HuH-7.5 (cell line): ENCODE measurements at regions not wholly inside any gene's neighbourhood (a gene's known extent, or its start where the extent isn't known, plus 50 kb on each side); places are given as distances from the start of the nearest gene placed in this dataset.

Source experiments
- DNase-seq: peaks from one replicate; pipeline ENCODE4 v3.0.0; 2011; ENCODE audit warnings: low spot score

GRCh38 chr16:9302072-9302471 is 210.6 kb downstream of the HAPSTR1 start:
- DNase-seq = no peak

- DNase-seq = no peak
Measured at GRCh38 chr16:9306753-9307152, 215.3 kb downstream of the HAPSTR1 start.

- DNase-seq = no peak
Measured at GRCh38 chr16:9307446-9307845, 216.0 kb downstream of the HAPSTR1 start.

- no peak for DNase-seq
Measured at GRCh38 chr16:9308356-9308801, 216.9 kb downstream of the HAPSTR1 start.

- no peak for DNase-seq
Measured at GRCh38 chr16:9308850-9309249, 217.4 kb downstream of the HAPSTR1 start.

GRCh38 chr16:9309844-9310243 is 218.4 kb downstream of the HAPSTR1 start:
- DNase-seq = no peak

GRCh38 chr16:9311303-9311954 is 220.0 kb downstream of the HAPSTR1 start:
- no peak for DNase-seq

- no peak for DNase-seq
Measured at GRCh38 chr16:9316008-9316407, 224.6 kb downstream of the HAPSTR1 start.

GRCh38 chr16:9316615-9317014 is 225.2 kb downstream of the HAPSTR1 start:
- no peak for DNase-seq

GRCh38 chr16:9318764-9319163 is 227.3 kb downstream of the HAPSTR1 start:
- no peak for DNase-seq

GRCh38 chr16:9322769-9323168 is 231.3 kb downstream of the HAPSTR1 start:
- no peak for DNase-seq

GRCh38 chr16:9323170-9323569 is 231.7 kb downstream of the HAPSTR1 start:
- DNase-seq = no peak

GRCh38 chr16:9327253-9327652 is 235.8 kb downstream of the HAPSTR1 start:
- DNase-seq = no peak

GRCh38 chr16:9328411-9328810 is 237.0 kb downstream of the HAPSTR1 start:
- DNase-seq = no peak

GRCh38 chr16:9330095-9330494 is 238.7 kb downstream of the HAPSTR1 start:
- DNase-seq = no peak

- DNase-seq = no peak
Measured at GRCh38 chr16:9331503-9331902, 240.1 kb downstream of the HAPSTR1 start.

GRCh38 chr16:9332574-9333148 is 241.2 kb downstream of the HAPSTR1 start:
- DNase-seq = no peak

- DNase-seq = no peak
Measured at GRCh38 chr16:9333469-9333868, 242.0 kb downstream of the HAPSTR1 start.

GRCh38 chr16:9334103-9334502 is 242.7 kb downstream of the HAPSTR1 start:
- DNase-seq = no peak

- no peak for DNase-seq
Measured at GRCh38 chr16:9337308-9338032, 246.0 kb downstream of the HAPSTR1 start.

- no peak for DNase-seq
Measured at GRCh38 chr16:9338068-9338467, 246.6 kb downstream of the HAPSTR1 start.

GRCh38 chr16:9338510-9338909 is 247.1 kb downstream of the HAPSTR1 start:
- no peak for DNase-seq

- no peak for DNase-seq
Measured at GRCh38 chr16:9340526-9341256, 249.2 kb downstream of the HAPSTR1 start.
